Loucy (cell line): ENCODE measurements at regions not wholly inside any gene's neighbourhood (a gene's known extent, or its start where the extent isn't known, plus 50 kb on each side); places are given as distances from the start of the nearest gene placed in this dataset.

Experiments
- H2AFZ ChIP-seq: fragments of 200-600 bp; sonication (generic); 2 replicates; pipeline ENCODE4 v1.6.0; 2016; ENCODE audit warnings: antibody characterized with exemption, mild to moderate bottlenecking, low read length, moderate library complexity
- H3F3A ChIP-seq: fragments of 200-600 bp; 2 replicates; pipeline ENCODE4 v1.6.0; 2016; ENCODE audit warnings: antibody characterized with exemption, low read depth, mild to moderate bottlenecking
- H3K27me3 ChIP-seq: fragments of 200-600 bp; sonication (generic); 2 replicates; pipeline ENCODE4 v1.6.1; 2014; ENCODE audit warnings: low read length, mild to moderate bottlenecking; ENCODE audit not compliant: insufficient read depth, poor library complexity, severe bottlenecking
- H3K36me3 ChIP-seq: fragments of 200-600 bp; sonication (generic); 2 replicates; pipeline ENCODE4 v1.6.1; 2016; ENCODE audit warnings: low read length; ENCODE audit not compliant: insufficient read depth
- H3K4me1 ChIP-seq: fragments of 200-600 bp; sonication (generic); 2 replicates; pipeline ENCODE4 v1.5.1; 2014; ENCODE audit warnings: low read length, mild to moderate bottlenecking; ENCODE audit not compliant: insufficient read depth, poor library complexity, severe bottlenecking
- H3K4me2 ChIP-seq: fragments of 200-600 bp; sonication (generic); 2 replicates; pipeline ENCODE4 v1.6.0; 2014; ENCODE audit warnings: antibody characterized with exemption, low read length, low read depth, mild to moderate bottlenecking; ENCODE audit not compliant: poor library complexity, severe bottlenecking
- H3K4me3 ChIP-seq: fragments of 200-600 bp; sonication (generic); 2 replicates; pipeline ENCODE4 v1.5.1; 2014; ENCODE audit warnings: low read length, mild to moderate bottlenecking, mixed read lengths; ENCODE audit not compliant: poor library complexity, severe bottlenecking
- H3K79me2 ChIP-seq: fragments of 200-600 bp; sonication (generic); 2 replicates; pipeline ENCODE4 v1.6.1; 2014; ENCODE audit warnings: low read length; ENCODE audit not compliant: insufficient read depth
- H3K9ac ChIP-seq: fragments of 200-600 bp; sonication (generic); 2 replicates; pipeline ENCODE4 v1.6.0; 2014; ENCODE audit warnings: mild to moderate bottlenecking, low read depth, low read length, moderate library complexity; ENCODE audit not compliant: poor library complexity, severe bottlenecking
- H3K9me2 ChIP-seq: fragments of 200-600 bp; sonication (generic); replicated peaks from 2 replicates; pipeline ENCODE4 v1.6.1; 2016; ENCODE audit warnings: low read depth, low read length, mixed read lengths
- H3K9me3 ChIP-seq: fragments of 200-600 bp; sonication (generic); 2 replicates; pipeline ENCODE4 v1.6.1; 2014; ENCODE audit warnings: mild to moderate bottlenecking, antibody characterized with exemption, low read length, low read depth; ENCODE audit not compliant: insufficient read depth
- H4K20me1 ChIP-seq: fragments of 200-600 bp; sonication (generic); 2 replicates; pipeline ENCODE4 v1.6.0; 2014; ENCODE audit warnings: antibody characterized with exemption, low read length, mild to moderate bottlenecking; ENCODE audit not compliant: insufficient read depth, poor library complexity, severe bottlenecking
- CTCF ChIP-seq: fragments of 200-600 bp; sonication (generic); conservative IDR thresholded peaks from 2 replicates; pipeline ENCODE4 v1.5.1; 2014; ENCODE audit warnings: mild to moderate bottlenecking, antibody characterized with exemption, low read length
- EZH2phosphoT487 ChIP-seq: fragments of 200-600 bp; IDR thresholded peaks from 2 replicates; pipeline ENCODE4 v1.6.1; 2018; ENCODE audit warnings: antibody characterized with exemption, mild to moderate bottlenecking, moderate library complexity, borderline replicate concordance

- H3K36me3 ChIP-seq = no peaks in the 10 kb centered on the region
- no peaks in the 10 kb centered on the region for H3K4me1 ChIP-seq
- H3K9me3 ChIP-seq = no peaks in the 10 kb centered on the region
- no peaks in the 10 kb centered on the region for H3K27me3 ChIP-seq
- H3K79me2 ChIP-seq = no peaks in the 10 kb centered on the region
- H4K20me1 ChIP-seq = no peaks in the 10 kb centered on the region
- H3K4me2 ChIP-seq = no peak overlapping the region
- H2AFZ ChIP-seq = no peak overlapping the region
- no peak for TF ChIP-seq EZH2phosphoT487
- no peak for TF ChIP-seq CTCF
- H3F3A ChIP-seq = no peaks in the 10 kb centered on the region
- no peaks in the 10 kb centered on the region for H3K9me2 ChIP-seq
- H3K4me3 ChIP-seq = no peak overlapping the region
- H3K9ac ChIP-seq = no peak overlapping the region
Measured at GRCh38 chr9:91027005-91027404, 225.4 kb downstream of the SYK start.

GRCh38 chr9:91028166-91028827, 226.7 kb downstream of the SYK start:
- TF ChIP-seq EZH2phosphoT487 (no peak), CTCF (no peak)
- Histone ChIP-seq H3K4me2 (no peak overlapping the region), H3F3A (no peaks in the 10 kb centered on the region), H3K9me2 (no peaks in the 10 kb centered on the region), H3K4me3 (no peak overlapping the region), H3K27me3 (no peaks in the 10 kb centered on the region), H3K9ac (no peak overlapping the region), H2AFZ (no peak overlapping the region), H3K79me2 (no peaks in the 10 kb centered on the region), H3K36me3 (no peaks in the 10 kb centered on the region), H3K9me3 (no peaks in the 10 kb centered on the region), H4K20me1 (no peaks in the 10 kb centered on the region), H3K4me1 (no peaks in the 10 kb centered on the region)

- Histone ChIP-seq H4K20me1 (no peaks in the 10 kb centered on the region), H3K36me3 (no peaks in the 10 kb centered on the region), H2AFZ (no peak overlapping the region), H3K4me2 (no peak overlapping the region), H3K9me3 (no peaks in the 10 kb centered on the region), H3K4me1 (no peaks in the 10 kb centered on the region), H3K79me2 (no peaks in the 10 kb centered on the region), H3K9ac (no peak overlapping the region), H3K4me3 (no peak overlapping the region), H3F3A (no peaks in the 10 kb centered on the region), H3K9me2 (no peaks in the 10 kb centered on the region), H3K27me3 (no peaks in the 10 kb centered on the region)
- TF ChIP-seq EZH2phosphoT487 (no peak), CTCF (no peak)
Measured at GRCh38 chr9:91029650-91030361, 228.2 kb downstream of the SYK start.
